ENCODE measurements at regions not wholly inside any gene's neighbourhood (a gene's known extent, or its start where the extent isn't known, plus 50 kb on each side); places are given as distances from the start of the nearest gene placed in this dataset.
"Not testable (repeated sequence)": the region's sequence is repeated elsewhere in the genome, so short reads cannot be mapped to it uniquely, and the experiment has no call there.

DNA sequence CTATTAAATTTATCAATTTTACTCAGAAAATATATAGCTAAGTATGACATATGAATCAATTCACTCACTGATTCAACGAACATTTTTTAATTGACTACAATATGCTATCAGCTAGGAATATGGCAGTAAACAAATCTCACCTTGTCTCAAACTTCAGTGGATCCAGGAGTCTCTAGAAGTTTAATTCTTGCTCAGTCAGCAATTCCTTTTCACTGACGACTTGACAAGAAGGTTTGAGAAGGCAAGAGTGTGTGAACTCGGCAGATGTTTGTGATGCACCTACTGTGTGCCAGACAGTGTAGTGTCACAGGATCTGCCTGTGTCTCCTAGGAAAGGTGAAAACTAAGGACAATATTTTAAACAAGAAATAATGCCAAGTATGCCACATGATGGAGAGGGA lies 4175.7 kb upstream of the OR11H1 start:
- DNase-seq (ENCODE audit: low spot score), result not testable (repeated sequence)

DNA sequence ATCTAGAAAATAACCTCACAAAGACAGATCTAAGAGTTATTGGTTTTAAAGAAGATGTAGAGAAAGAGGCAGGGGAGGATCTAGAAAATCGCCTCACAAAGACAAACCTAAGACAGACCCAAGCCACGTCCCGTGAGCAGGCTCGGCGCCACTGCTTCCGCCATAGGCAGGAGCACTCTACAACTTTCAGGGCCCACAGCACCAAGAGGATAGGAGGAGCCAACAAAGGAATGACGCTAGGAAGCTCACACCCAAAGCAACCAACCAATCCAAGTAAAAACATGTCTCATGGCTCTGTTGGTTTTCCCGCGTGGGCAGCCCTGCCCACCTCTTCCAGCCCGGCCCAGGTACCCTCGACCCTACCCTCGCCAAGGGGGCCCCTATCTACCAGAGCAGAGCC lies 4167.4 kb upstream of the OR11H1 start:
- DNase-seq (ENCODE audit: low spot score), result no peak

DNA sequence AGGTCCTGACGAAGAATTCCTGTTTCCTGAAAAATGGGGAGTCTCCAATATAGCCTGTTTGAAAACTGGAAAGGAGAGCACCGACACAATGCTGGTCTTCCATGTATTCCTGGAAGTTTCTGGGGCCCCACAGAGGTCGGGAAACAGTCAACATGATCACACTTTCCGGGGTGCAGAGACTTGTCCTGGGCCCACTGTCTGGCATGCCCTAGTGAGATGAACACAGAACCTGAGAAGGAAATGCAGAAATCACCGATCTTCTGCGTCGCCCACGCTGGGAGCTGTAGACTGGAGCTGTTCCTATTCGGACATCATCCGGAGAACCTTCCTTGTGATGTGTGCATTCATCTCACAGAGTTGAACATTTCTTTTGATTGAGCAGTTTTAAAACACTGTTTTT lies 4166.5 kb upstream of the OR11H1 start:
- not testable (repeated sequence) for DNase-seq (ENCODE audit: low spot score)

DNA sequence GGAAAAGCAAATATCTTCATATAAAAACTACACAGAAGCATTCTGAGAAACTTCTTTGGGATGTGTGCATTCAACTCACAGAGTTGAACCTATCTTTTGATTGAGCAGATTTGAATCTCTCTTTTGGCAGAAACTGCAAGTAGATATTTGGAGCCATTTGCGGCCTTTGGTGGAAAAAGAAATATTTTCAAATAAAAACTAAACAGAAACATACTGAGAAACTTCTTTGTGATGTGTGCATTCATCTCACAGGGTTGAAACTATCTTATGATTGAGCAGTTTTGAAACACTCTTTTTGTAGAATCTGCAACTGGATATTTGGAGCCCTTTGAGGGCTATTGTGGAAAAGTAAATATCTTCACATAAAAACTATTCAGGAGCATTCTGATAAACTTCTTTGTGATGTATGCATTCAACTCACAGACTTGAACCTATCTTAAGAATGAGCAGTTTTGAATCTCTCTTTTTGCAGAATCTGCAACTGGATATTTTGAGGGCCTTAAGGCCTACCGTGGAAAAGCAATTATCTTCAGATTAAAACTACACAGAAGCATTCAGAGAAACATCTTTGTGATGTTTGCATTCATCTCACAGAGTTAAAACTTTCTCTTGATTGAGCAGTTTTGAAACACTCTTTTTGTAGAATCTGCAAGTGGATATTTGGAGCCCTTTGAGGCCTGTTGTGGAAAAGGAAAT lies 4158.2 kb upstream of the OR11H1 start:
- not testable (repeated sequence) for DNase-seq (ENCODE audit: low spot score)

DNA sequence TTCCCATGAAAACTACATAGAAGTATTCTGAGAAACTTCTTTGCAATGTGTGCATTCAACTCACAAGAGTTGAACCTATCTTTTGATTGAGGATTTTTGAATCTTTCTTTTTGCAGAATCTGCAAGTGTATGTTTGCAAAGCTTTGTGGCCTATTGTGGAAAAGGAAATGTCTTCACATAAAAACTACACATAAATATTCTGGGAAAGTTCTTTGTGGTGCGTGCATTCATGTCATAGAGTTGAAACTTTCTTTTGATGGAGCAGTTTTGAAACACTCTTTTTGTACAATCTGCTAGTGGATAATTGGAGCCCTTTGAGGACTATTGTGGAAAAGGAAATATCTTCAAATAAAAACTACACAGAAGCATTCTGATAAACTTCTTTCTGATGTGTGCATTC lies 4157.7 kb upstream of the OR11H1 start:
- not testable (repeated sequence) for DNase-seq (ENCODE audit: low spot score)
